Activated CD4-positive, alpha-beta T cell treated with anti-CD3 and anti-CD28 coated beads for 36 hours (primary cell): ENCODE measurements at regions not wholly inside any gene's neighbourhood (a gene's known extent, or its start where the extent isn't known, plus 50 kb on each side); places are given as distances from the start of the nearest gene placed in this dataset.

Source experiments
- ATAC-seq: fragments of 200-7000 bp; cut with Tn5 transposase; one replicate; pipeline ENCODE4 v1.10.0; 2021; ENCODE audit warnings: mild to moderate bottlenecking, moderate library complexity
- CTCF ChIA-PET: fragments of 350-600 bp; sonication (Branson Sonifier 250); formaldehyde crosslinking; loops from one replicate; lab custom pipeline; 2021; ENCODE audit warnings: antibody characterized with exemption; lab: Charles Lee
- POLR2A ChIA-PET: fragments of 350-600 bp; sonication (Branson Sonifier 250); formaldehyde crosslinking; loops from one replicate; lab custom pipeline; 2021; ENCODE audit warnings: antibody characterized with exemption, inconsistent platforms; lab: Charles Lee
- DNase-seq: peaks from one replicate; pipeline ENCODE4 v3.0.0-alpha.2; 2020
- H3K27ac Mint-ChIP-seq: one replicate; pipeline ENCODE4 v1.8.0; 2021; ENCODE audit warnings: mixed read lengths
- H3K27me3 Mint-ChIP-seq: one replicate; pipeline ENCODE4 v1.8.0; 2021; ENCODE audit warnings: mixed read lengths
- H3K36me3 Mint-ChIP-seq: one replicate; pipeline ENCODE4 v1.8.0; 2021; ENCODE audit warnings: low read depth, mixed read lengths
- H3K4me1 Mint-ChIP-seq: one replicate; pipeline ENCODE4 v1.8.0; 2021; ENCODE audit warnings: mixed read lengths
- H3K4me3 Mint-ChIP-seq: one replicate; pipeline ENCODE4 v1.8.0; 2021; ENCODE audit warnings: mild to moderate bottlenecking, moderate library complexity, mixed read lengths
- H3K9me3 Mint-ChIP-seq: one replicate; pipeline ENCODE4 v1.8.0; 2021; ENCODE audit warnings: low read depth, mixed read lengths
- intact Hi-C, 2 experiments: fragments of 100-400 bp; cut with DNase I in 1 of 2; cut with micrococcal nuclease in 1 of 2; formaldehyde crosslinking; loops; one replicate each; pipeline versions ENCODE4 v1.14.2 to v1.15.1; 2022 to 2024; cut with DNase I, micrococcal nuclease

- H3K36me3 Mint-ChIP-seq = no peaks in the 10 kb centered on the region
- no peak for DNase-seq
- CTCF ChIA-PET = interaction anchor here (0.6 kb wide), 1 partner anchor 488 kb away, joined by 3 read pairs; no protein-coding TSS in a partner anchor
- POLR2A ChIA-PET = no interaction called here
- H3K9me3 Mint-ChIP-seq = peaks cover 9% of the 10 kb centered on the region
- no peaks in the 10 kb centered on the region for H3K4me1 Mint-ChIP-seq
- no peak overlapping the region for H3K27ac Mint-ChIP-seq
- intact Hi-C loops = no loop called here
- H3K4me3 Mint-ChIP-seq = no peak overlapping the region
- H3K27me3 Mint-ChIP-seq = no peaks in the 10 kb centered on the region
- ATAC-seq = no peak
Measured at GRCh38 chr6:67201563-67201962, 1433.5 kb upstream of the ADGRB3 start.

- POLR2A ChIA-PET = no interaction called here
- H3K27ac Mint-ChIP-seq = no peak overlapping the region
- CTCF ChIA-PET = no interaction called here
Measured at GRCh38 chr6:67200626-67201403, 1434.3 kb upstream of the ADGRB3 start.

GRCh38 chr6:67199425-67199824 lies 1435.7 kb upstream of the ADGRB3 start:
- intact Hi-C loops = no loop called here
- Mint-ChIP-seq H3K4me3 (no peak overlapping the region), H3K36me3 (no peaks in the 10 kb centered on the region), H3K27ac (no peak overlapping the region), H3K27me3 (no peaks in the 10 kb centered on the region), H3K4me1 (no peaks in the 10 kb centered on the region), H3K9me3 (peaks cover 7% of the 10 kb centered on the region)
- no peak for DNase-seq
- ChIA-PET CTCF (no interaction called here), POLR2A (no interaction called here)
- ATAC-seq = no peak

More at GRCh38 chr6:67200626-67201403, 1434.3 kb upstream of the ADGRB3 start:
- Mint-ChIP-seq H3K4me3 (no peak overlapping the region), H3K27me3 (no peaks in the 10 kb centered on the region), H3K4me1 (no peaks in the 10 kb centered on the region), H3K36me3 (no peaks in the 10 kb centered on the region), H3K9me3 (peaks cover 7% of the 10 kb centered on the region)
- DNase-seq (no peak), ATAC-seq (no peak)
- intact Hi-C loops = no loop called here

GRCh38 chr6:67190733-67191132 lies 1444.3 kb upstream of the ADGRB3 start:
- H3K9me3 Mint-ChIP-seq = peaks cover 5% of the 10 kb centered on the region
- H3K27me3 Mint-ChIP-seq = no peaks in the 10 kb centered on the region
- DNase-seq = no peak
- no peak overlapping the region for H3K4me3 Mint-ChIP-seq
- CTCF ChIA-PET = no interaction called here
- POLR2A ChIA-PET = no interaction called here
- intact Hi-C loops = no loop called here
- H3K4me1 Mint-ChIP-seq = no peaks in the 10 kb centered on the region
- no peak for ATAC-seq
- H3K36me3 Mint-ChIP-seq = no peaks in the 10 kb centered on the region
- no peak overlapping the region for H3K27ac Mint-ChIP-seq

GRCh38 chr6:67184405-67184804 lies 1450.7 kb upstream of the ADGRB3 start:
- Mint-ChIP-seq H3K36me3 (no peaks in the 10 kb centered on the region), H3K27ac (no peak overlapping the region), H3K4me1 (no peaks in the 10 kb centered on the region), H3K4me3 (no peak overlapping the region), H3K9me3 (peaks cover 2% of the 10 kb centered on the region), H3K27me3 (no peaks in the 10 kb centered on the region)
- ChIA-PET POLR2A (no interaction called here), CTCF (no interaction called here)
- intact Hi-C loops = no loop called here
- ATAC-seq (no peak), DNase-seq (no peak)

DNA sequence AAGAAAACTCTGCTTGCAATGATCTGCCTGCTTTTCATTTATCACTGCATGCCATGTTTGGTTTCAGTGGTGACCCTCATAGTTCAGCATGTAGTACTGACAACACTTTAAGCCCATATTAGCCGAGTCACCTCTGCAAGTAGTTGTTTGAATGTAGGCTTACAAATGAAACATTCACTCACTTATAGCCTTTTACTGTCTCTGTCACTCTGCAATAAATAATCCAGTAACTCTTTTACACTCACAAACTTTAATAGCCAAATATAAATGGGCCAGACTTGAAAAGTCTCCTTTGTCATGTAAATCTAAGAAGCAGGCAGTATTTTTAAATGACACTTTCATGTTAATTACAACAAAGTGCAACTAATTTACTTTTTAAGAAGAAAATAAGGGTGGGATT lies 1460.0 kb upstream of the ADGRB3 start:
- no peaks in the 10 kb centered on the region for H3K27me3 Mint-ChIP-seq
- POLR2A ChIA-PET = no interaction called here
- H3K9me3 Mint-ChIP-seq = no peaks in the 10 kb centered on the region
- intact Hi-C loops = no loop called here
- H3K36me3 Mint-ChIP-seq = no peaks in the 10 kb centered on the region
- no peak overlapping the region for H3K4me3 Mint-ChIP-seq
- no peak for DNase-seq
- CTCF ChIA-PET = no interaction called here
- H3K27ac Mint-ChIP-seq = no peak overlapping the region
- no peaks in the 10 kb centered on the region for H3K4me1 Mint-ChIP-seq
- no peak for ATAC-seq

- Mint-ChIP-seq H3K27me3 (no peaks in the 10 kb centered on the region), H3K4me1 (no peaks in the 10 kb centered on the region), H3K36me3 (no peaks in the 10 kb centered on the region), H3K9me3 (peaks cover 16% of the 10 kb centered on the region), H3K27ac (no peak overlapping the region), H3K4me3 (no peak overlapping the region)
- POLR2A ChIA-PET = no interaction called here
- no peak for ATAC-seq
- CTCF ChIA-PET = no interaction called here
- DNase-seq = no peak
- intact Hi-C loops = no loop called here
Measured at GRCh38 chr6:67165606-67166005, 1458.6 kb upstream of the EYS start.

DNA sequence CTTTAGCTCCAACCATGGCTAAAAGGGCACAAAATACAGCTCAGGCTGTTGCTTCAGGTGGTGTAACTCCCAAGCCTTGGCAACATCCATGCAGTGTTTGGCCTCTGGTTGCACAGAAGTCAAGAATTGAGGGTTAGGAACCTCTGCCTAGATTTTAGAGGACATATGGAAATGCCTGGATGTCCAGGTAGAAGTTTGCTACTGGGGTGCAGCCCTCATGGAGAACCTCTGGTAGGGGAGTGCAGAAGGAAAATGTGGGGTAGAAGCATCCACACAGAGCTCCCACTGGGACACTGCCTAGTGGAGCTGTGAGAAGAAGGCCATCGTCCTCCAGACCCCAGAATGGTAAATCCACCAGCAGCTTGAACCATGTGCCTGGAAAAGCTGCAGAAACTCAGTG lies 1453.8 kb upstream of the EYS start:
- Mint-ChIP-seq H3K27ac (no peak overlapping the region), H3K36me3 (no peaks in the 10 kb centered on the region), H3K9me3 (peaks cover 20% of the 10 kb centered on the region), H3K27me3 (no peaks in the 10 kb centered on the region), H3K4me3 (no peak overlapping the region), H3K4me1 (no peaks in the 10 kb centered on the region)
- DNase-seq (no peak), ATAC-seq (no peak)
- ChIA-PET POLR2A (no interaction called here), CTCF (no interaction called here)
- intact Hi-C loops = no loop called here

DNA sequence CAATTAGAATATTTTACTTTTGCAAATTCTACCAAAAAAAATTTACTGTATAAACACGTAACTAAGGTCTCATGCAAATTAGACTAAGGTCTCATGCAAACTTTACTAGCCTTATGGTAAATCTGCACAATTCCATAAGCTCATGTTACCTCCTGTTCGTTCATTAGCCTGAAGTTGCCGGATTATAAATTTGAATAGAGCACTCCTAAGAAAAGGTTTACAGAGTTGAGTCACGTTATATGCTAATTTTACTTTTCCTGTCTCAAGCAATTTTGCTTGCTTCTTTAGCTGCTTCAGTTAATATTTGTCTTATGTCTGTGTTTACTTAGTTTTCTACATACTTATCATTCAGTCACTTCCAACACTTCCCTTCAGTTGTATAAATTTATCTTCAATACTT lies 1434.0 kb upstream of the EYS start:
- no peak overlapping the region for H3K4me3 Mint-ChIP-seq
- no peaks in the 10 kb centered on the region for H3K4me1 Mint-ChIP-seq
- H3K27me3 Mint-ChIP-seq = no peaks in the 10 kb centered on the region
- ChIA-PET POLR2A (no interaction called here), CTCF (no interaction called here)
- H3K27ac Mint-ChIP-seq = no peak overlapping the region
- DNase-seq (no peak), ATAC-seq (no peak)
- no peaks in the 10 kb centered on the region for H3K36me3 Mint-ChIP-seq
- intact Hi-C loops = no loop called here
- peaks cover 7% of the 10 kb centered on the region for H3K9me3 Mint-ChIP-seq

- Mint-ChIP-seq H3K9me3 (peaks cover 10% of the 10 kb centered on the region), H3K27ac (no peak overlapping the region), H3K4me1 (no peaks in the 10 kb centered on the region), H3K36me3 (no peaks in the 10 kb centered on the region), H3K27me3 (no peaks in the 10 kb centered on the region), H3K4me3 (no peak overlapping the region)
- ChIA-PET CTCF (no interaction called here), POLR2A (no interaction called here)
- ATAC-seq (no peak), DNase-seq (no peak)
- intact Hi-C loops = no loop called here
Measured at GRCh38 chr6:67133973-67134372, 1426.9 kb upstream of the EYS start.

DNA sequence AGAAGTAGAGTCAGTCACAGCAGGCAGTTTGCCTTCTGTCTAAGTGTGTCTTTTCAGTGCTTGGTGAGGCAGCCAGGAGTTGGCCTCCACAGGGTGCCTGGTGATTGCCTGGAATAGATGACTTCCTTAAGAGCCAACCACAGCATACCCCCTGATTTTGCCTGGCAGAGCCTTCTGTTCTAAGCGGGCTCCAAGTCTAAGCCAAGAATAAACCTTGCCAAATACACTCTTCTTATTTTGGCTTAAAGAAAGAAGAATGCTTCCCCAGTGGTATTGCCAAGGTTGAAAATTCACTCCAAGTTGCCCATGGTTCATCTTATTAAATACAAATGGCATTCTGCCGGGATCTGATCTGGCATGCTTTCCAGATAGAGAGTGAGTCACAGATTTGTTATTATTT lies 1424.8 kb upstream of the EYS start:
- intact Hi-C loops = no loop called here
- Mint-ChIP-seq H3K27me3 (no peaks in the 10 kb centered on the region), H3K4me3 (no peak overlapping the region), H3K9me3 (peaks cover 8% of the 10 kb centered on the region), H3K36me3 (no peaks in the 10 kb centered on the region), H3K4me1 (no peaks in the 10 kb centered on the region), H3K27ac (no peak overlapping the region)
- ChIA-PET POLR2A (no interaction called here), CTCF (no interaction called here)
- ATAC-seq (no peak), DNase-seq (no peak)

DNA sequence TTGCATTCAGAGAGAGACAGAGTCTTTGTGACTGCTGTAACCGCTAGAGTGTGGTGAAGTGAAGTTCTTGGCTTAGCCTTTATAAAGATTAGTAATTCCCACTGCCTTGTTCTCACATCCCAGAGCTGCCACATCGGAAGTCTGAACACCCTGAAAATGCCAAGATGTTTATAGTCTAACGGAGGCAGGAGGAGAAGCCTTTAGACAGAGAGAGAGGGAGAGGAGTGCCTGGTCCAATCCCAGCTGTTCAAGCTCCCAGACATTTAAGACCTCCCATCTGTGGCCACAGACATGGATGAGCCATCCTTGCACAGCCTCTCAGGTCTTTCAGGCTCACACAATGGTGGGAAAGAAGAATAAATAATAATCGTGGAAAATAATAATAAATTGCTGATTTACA lies 1422.8 kb upstream of the EYS start:
- H3K36me3 Mint-ChIP-seq = no peaks in the 10 kb centered on the region
- no peak overlapping the region for H3K4me3 Mint-ChIP-seq
- no peak for ATAC-seq
- peaks cover 10% of the 10 kb centered on the region for H3K9me3 Mint-ChIP-seq
- H3K4me1 Mint-ChIP-seq = no peaks in the 10 kb centered on the region
- intact Hi-C loops = no loop called here
- POLR2A ChIA-PET = no interaction called here
- DNase-seq = no peak
- CTCF ChIA-PET = no interaction called here
- H3K27me3 Mint-ChIP-seq = no peaks in the 10 kb centered on the region
- H3K27ac Mint-ChIP-seq = no peak overlapping the region
